Fibroblast of villous mesenchyme (primary cell): ENCODE measurements at regions not wholly inside any gene's neighbourhood (a gene's known extent, or its start where the extent isn't known, plus 50 kb on each side); places are given as distances from the start of the nearest gene placed in this dataset.

Experiments used
- DNase-seq: peaks from one replicate; pipeline ENCODE4 v3.0.0-alpha.2; 2010; ENCODE audit warnings: low read depth
- H3K4me3 ChIP-seq: 2 replicates; pipeline ENCODE4 v1.5.1; 2011; ENCODE audit warnings: low read depth, mild to moderate bottlenecking, low read length
- TF ChIP-seq, protein P1 (sequence below): IDR thresholded peaks from 2 replicates; pipeline ENCODE4 v1.5.1; 2012; ENCODE audit warnings: low read depth, mild to moderate bottlenecking, low read length; ENCODE audit not compliant: insufficient read depth

DNA sequence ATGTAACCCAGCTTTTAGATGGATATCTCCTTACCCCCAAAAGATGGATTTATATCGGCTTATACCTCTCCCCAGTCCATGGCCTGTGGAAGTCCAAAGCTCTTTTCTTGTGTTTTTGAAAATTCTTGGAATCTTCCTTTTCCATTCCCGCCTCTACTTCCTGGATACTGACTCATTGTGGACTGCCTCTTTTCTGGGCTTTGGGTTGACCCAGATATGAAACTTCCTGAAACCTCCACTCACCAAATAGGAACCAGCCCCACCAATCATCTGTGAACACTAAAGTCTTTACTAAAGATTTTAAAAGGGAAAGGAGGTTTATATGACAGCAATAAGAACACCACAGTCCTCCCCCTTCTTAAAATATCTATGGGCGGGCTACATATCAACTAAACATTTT, 163.4 kb upstream of the SYN3 start:
- TF ChIP-seq, protein P1, sequence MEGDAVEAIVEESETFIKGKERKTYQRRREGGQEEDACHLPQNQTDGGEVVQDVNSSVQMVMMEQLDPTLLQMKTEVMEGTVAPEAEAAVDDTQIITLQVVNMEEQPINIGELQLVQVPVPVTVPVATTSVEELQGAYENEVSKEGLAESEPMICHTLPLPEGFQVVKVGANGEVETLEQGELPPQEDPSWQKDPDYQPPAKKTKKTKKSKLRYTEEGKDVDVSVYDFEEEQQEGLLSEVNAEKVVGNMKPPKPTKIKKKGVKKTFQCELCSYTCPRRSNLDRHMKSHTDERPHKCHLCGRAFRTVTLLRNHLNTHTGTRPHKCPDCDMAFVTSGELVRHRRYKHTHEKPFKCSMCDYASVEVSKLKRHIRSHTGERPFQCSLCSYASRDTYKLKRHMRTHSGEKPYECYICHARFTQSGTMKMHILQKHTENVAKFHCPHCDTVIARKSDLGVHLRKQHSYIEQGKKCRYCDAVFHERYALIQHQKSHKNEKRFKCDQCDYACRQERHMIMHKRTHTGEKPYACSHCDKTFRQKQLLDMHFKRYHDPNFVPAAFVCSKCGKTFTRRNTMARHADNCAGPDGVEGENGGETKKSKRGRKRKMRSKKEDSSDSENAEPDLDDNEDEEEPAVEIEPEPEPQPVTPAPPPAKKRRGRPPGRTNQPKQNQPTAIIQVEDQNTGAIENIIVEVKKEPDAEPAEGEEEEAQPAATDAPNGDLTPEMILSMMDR = no peak
- no peak overlapping the region for H3K4me3 ChIP-seq
- DNase-seq = no peak

DNA sequence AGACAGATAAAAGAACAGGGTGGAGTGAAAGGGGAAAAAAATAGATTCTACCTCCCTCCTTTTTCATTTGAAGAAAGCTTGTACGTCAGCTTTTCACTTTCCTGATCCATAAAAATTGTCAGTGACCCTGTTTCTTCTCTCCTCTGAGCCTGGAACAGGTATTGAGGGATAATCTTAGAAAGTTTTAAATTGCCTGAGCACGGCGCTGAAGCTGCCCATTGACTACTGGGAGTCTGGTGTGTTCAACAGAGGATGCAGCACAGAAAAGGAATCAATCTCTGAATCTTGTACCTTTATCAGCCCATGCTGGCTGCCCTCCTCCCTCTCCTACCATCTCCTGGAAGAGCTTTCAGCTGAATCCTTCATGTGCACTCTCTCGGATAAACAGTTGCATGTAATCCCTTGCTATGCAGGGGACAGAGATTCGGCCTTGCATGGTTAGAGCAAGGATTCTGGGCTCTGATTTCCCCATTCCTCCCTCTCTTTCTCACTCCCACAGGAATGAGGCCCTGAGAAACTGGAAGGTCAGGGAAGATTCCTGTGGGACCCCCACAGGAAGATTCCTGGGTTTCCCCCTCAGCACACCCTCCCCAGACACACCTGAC, 162.4 kb upstream of the SYN3 start:
- TF ChIP-seq, protein P1 = no peak
- no peak for DNase-seq

DNA sequence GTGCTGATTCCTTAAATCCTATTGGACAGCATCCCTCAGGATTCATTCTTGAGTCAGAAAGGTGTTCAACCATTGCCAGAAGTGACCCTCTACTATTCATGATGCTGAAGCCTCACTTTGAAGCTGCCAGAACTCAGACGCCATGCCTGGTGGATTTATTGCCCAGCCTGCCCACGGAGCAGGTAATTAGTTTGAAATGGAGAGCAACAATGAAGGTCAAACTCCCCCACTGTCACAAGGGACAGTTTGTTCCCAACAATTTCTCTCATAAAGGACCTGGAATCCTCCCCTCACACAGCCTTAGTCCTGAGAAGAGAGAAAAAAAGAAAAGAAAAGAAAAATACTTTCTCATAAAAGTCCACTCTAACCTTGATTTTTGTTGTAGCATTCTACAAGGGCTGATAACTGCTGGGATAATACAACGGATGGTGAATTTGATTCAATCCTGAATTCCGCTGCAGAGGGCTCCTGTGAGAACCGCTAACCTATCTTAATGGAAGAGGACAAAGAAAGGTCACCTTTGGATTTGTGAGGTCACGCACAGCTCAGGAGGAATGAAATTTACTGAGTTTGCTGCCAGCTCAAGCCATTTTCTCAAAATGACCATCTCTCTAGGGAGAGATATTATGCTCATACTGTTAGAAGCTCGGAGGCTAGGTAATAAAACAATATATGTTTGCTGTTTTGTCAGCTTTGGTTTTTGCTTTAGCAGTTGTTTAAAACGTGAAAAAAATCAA, 161.6 kb upstream of the SYN3 start:
- DNase-seq = no peak
- no peak overlapping the region for H3K4me3 ChIP-seq
- TF ChIP-seq, protein P1 = no peak

More for the DNA sequence above, 162.4 kb upstream of the SYN3 start:
- no peak overlapping the region for H3K4me3 ChIP-seq

DNA sequence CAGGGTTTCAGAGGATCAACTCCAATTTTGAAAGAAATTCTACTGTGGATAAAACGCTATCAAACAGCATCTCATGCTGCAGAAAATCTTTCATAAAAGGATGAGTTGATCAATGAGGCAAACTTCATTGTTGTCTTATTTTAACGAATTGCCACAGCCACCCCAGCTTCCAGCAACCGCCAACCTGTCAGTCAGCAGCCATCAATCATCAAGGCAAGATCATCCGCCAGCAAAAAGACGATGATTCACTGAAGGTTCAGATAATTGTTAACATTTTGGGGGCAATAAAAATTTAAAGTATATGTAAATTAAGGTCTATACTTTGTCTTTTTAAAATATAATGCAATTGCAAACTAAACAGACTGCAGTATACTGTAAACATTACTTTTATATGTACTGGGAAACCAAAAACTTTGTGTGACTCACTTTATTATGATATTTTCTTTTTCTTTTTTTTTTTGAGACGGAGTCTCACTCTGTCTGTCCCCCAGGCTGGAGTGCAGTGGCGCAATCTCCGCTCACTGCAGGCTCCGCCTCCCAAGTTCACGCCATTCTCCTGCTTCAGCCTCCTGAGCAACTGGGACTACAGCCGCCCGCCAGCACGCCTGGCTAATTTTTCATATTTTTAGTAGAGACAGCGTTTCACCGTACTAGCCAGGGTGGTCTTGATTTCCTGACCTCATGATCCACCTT, 155.3 kb upstream of the SYN3 start:
- no peak for DNase-seq
- TF ChIP-seq, protein P1 = no peak
- no peak overlapping the region for H3K4me3 ChIP-seq

- H3K4me3 ChIP-seq = no peak overlapping the region
- DNase-seq = peak; percentile 24
- TF ChIP-seq, protein P1 = peak; percentile 48
These were observed 152.0 kb upstream of the SYN3 start for GRCh38 chr22:33209930-33210784.

DNA sequence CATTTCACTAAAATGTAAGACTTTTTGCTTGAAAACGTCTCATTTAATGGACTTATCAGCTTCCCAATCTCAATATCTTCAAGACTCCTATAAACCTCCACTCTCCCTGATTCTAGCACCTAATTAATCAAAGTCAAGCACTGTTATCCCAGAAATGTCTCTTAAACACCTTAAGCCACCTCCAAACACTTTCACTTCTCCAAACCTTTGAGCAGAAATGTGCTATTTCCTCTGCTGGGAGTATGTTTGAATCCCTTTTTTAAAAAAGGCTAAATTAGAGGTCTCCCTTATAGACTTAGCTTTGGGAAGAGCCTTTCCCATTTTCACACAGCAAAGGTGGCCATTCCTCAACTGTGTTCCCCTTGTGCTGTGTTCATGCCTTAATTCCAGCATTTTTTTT, 146.2 kb upstream of the SYN3 start:
- DNase-seq = no peak
- H3K4me3 ChIP-seq = no peak overlapping the region
- TF ChIP-seq, protein P1 = no peak
